CD4-positive, alpha-beta T cell (primary cell): ENCODE measurements at regions not wholly inside any gene's neighbourhood (a gene's known extent, or its start where the extent isn't known, plus 50 kb on each side); places are given as distances from the start of the nearest gene placed in this dataset.

Experiments used
- ATAC-seq: fragments of 200-7000 bp; cut with Tn5 transposase; one replicate; pipeline ENCODE4 v1.10.0; 2022; ENCODE audit warnings: mild to moderate bottlenecking; ENCODE audit not compliant: poor library complexity
- CTCF ChIA-PET: fragments of 350-600 bp; sonication (Branson Sonifier 250); formaldehyde crosslinking; loops from one replicate; lab custom pipeline; 2021; ENCODE audit warnings: antibody characterized with exemption, inconsistent platforms; lab: Charles Lee
- POLR2A ChIA-PET: fragments of 350-600 bp; sonication (Branson Sonifier 250); formaldehyde crosslinking; loops from one replicate; lab custom pipeline; 2021; ENCODE audit warnings: antibody characterized with exemption, inconsistent platforms; lab: Charles Lee
- DNase-seq, 14 experiments: peaks; one replicate each; pipeline ENCODE4 v3.0.0-alpha.2; 2013 to 2020; ENCODE audit warnings: mixed read lengths in 2 of 14
- H3K27ac ChIP-seq, 2 donors: one replicate each; pipeline versions ENCODE4 v1.5.1 to v1.7.0; 2013; ENCODE audit warnings: low read length in 2 of 2, low read depth in 1 of 2, mild to moderate bottlenecking in 1 of 2
- H3K27me3 ChIP-seq, 2 experiments: 1 replicate in 1 of 2; 2 replicates in 1 of 2; pipeline versions ENCODE4 v1.6.1 to v1.7.0; 2013; ENCODE audit warnings: low read length in 2 of 2, control low read depth in 1 of 2, mild to moderate bottlenecking in 1 of 2, moderate library complexity in 1 of 2; ENCODE audit not compliant: insufficient read depth in 2 of 2, control insufficient read depth in 1 of 2
- H3K36me3 ChIP-seq: one replicate; pipeline ENCODE4 v1.6.1; 2013; ENCODE audit warnings: low read length, control low read depth; ENCODE audit not compliant: insufficient read depth
- H3K4me1 ChIP-seq: one replicate; pipeline ENCODE4 v1.6.1; 2013; ENCODE audit warnings: low read length, control low read depth; ENCODE audit not compliant: insufficient read depth
- H3K4me3 ChIP-seq: one replicate; pipeline ENCODE4 v1.5.1; 2013; ENCODE audit warnings: mild to moderate bottlenecking, low read length, moderate library complexity
- H3K9me3 ChIP-seq, 2 experiments: 1 replicate in 1 of 2; 2 replicates in 1 of 2; pipeline versions ENCODE4 v1.6.1 to v1.7.0; 2013; ENCODE audit warnings: low read length in 2 of 2, mild to moderate bottlenecking in 2 of 2, control low read depth in 1 of 2, moderate library complexity in 1 of 2; ENCODE audit not compliant: control insufficient read depth in 1 of 2, insufficient read depth in 1 of 2
- H3K27ac Mint-ChIP-seq: one replicate; pipeline ENCODE4 v1.8.0; 2020; ENCODE audit warnings: mixed read lengths
- H3K27me3 Mint-ChIP-seq: one replicate; pipeline ENCODE4 v1.8.0; 2021; ENCODE audit warnings: mixed read lengths
- H3K36me3 Mint-ChIP-seq: one replicate; pipeline ENCODE4 v1.8.0; 2021; ENCODE audit warnings: low read depth, mixed read lengths
- H3K4me1 Mint-ChIP-seq: one replicate; pipeline ENCODE4 v1.8.0; 2021; ENCODE audit warnings: low read depth, mixed read lengths
- H3K4me3 Mint-ChIP-seq: one replicate; pipeline ENCODE4 v1.8.0; 2020; ENCODE audit warnings: mild to moderate bottlenecking, mixed read lengths
- H3K9me3 Mint-ChIP-seq: one replicate; pipeline ENCODE4 v1.8.0; 2020; ENCODE audit warnings: mixed read lengths
- intact Hi-C, 2 experiments: fragments of 100-400 bp; cut with DNase I in 1 of 2; cut with micrococcal nuclease in 1 of 2; formaldehyde crosslinking; loops; one replicate each; pipeline versions ENCODE4 v1.15.1 to v1.9.0; 2023 to 2025; cut with DNase I, micrococcal nuclease
- TF ChIP-seq, protein P1 (sequence below): fragments of 200-600 bp; IDR thresholded peaks from one replicate; pipeline ENCODE4 v1.8.0; 2022; ENCODE audit warnings: antibody characterized with exemption, mild to moderate bottlenecking

DNA sequence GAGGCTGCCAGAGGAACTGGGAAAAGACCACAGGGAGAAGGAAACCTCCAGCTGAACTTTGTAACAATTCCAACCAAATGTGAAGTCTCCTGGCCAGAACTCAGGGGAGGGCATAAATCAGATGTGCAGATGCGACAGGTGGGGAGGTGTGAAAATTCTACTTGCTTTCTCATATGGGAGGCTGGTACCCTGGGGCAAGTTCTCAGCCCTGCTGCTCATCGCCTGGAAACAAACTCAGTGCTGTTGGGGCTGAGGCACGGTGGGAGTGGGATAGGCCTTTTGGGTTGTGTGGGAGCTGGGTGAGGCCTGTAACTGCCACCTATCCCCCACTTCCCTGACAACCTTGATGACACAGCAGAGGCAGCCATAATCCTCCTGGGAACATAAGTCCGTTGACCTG is 179.6 kb downstream of the ASB1 start:
- TF ChIP-seq, protein P1, sequence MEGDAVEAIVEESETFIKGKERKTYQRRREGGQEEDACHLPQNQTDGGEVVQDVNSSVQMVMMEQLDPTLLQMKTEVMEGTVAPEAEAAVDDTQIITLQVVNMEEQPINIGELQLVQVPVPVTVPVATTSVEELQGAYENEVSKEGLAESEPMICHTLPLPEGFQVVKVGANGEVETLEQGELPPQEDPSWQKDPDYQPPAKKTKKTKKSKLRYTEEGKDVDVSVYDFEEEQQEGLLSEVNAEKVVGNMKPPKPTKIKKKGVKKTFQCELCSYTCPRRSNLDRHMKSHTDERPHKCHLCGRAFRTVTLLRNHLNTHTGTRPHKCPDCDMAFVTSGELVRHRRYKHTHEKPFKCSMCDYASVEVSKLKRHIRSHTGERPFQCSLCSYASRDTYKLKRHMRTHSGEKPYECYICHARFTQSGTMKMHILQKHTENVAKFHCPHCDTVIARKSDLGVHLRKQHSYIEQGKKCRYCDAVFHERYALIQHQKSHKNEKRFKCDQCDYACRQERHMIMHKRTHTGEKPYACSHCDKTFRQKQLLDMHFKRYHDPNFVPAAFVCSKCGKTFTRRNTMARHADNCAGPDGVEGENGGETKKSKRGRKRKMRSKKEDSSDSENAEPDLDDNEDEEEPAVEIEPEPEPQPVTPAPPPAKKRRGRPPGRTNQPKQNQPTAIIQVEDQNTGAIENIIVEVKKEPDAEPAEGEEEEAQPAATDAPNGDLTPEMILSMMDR = no peak
- Mint-ChIP-seq H3K4me3 (no peak overlapping the region), H3K36me3 (no peaks in the 10 kb centered on the region), H3K27me3 (peaks cover 17% of the 10 kb centered on the region), H3K9me3 (peaks cover 19% of the 10 kb centered on the region), H3K27ac (no peak overlapping the region), H3K4me1 (no peaks in the 10 kb centered on the region)
- Histone ChIP-seq H3K9me3 (peaks cover 5 to 7% of the 10 kb centered on the region in 2 experiments), H3K36me3 (no peaks in the 10 kb centered on the region), H3K4me3 (no peak overlapping the region), H3K4me1 (no peaks in the 10 kb centered on the region), H3K27me3 (peaks cover 3 to 6% of the 10 kb centered on the region in 2 experiments), H3K27ac (no peak overlapping the region)
- intact Hi-C loops = no loop called here
- ChIA-PET CTCF (no interaction called here), POLR2A (no interaction called here)
- DNase-seq (no peak), ATAC-seq (no peak)

DNA sequence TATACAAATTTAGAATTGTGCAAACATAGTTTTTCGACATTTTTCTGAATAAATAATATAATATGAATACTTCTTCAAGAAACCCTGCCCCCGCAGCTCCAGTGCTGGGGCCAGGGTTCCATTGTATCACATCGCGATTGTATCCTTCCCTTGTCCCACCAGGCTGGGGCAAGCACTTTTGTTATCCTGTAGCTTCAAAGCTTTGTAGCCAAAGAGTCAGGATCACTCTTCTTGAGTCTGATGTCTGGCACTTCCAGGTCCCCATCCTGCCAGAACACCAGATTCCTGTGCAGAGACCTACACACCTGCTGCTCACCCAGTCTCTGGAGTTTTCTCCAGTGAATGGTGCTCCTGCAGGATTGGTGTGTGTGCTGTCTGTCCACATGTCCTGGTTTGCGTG is 186.9 kb downstream of the ASB1 start:
- TF ChIP-seq, protein P1 = no peak
- Mint-ChIP-seq H3K36me3 (no peaks in the 10 kb centered on the region), H3K9me3 (no peaks in the 10 kb centered on the region), H3K4me3 (no peak overlapping the region), H3K4me1 (no peaks in the 10 kb centered on the region), H3K27me3 (peaks cover 19% of the 10 kb centered on the region), H3K27ac (no peak overlapping the region)
- no peak for DNase-seq
- Histone ChIP-seq H3K9me3 (no peaks in the 10 kb centered on the region), H3K4me1 (no peaks in the 10 kb centered on the region), H3K36me3 (no peaks in the 10 kb centered on the region), H3K4me3 (no peak overlapping the region), H3K27ac (no peak overlapping the region), H3K27me3 (peaks cover 0 to 3% of the 10 kb centered on the region in 2 experiments)
- ChIA-PET CTCF (no interaction called here), POLR2A (no interaction called here)
- intact Hi-C loops = no loop called here
- no peak for ATAC-seq

DNA sequence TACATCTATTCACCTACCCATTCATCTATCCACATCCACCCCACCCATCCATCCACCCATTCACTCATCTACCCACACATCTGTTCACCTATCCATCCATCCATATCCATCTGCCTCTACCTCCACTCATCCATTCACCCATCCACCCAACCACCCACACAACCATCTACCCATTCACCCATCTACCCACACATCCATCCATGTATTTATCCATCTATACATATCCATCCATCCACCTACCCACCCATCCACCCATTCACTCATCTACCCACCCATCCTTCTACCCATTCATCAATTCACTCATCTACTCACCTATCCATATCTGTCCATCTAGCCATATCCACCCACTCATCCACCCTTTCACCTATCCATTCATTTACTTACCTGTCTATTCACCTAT is 187.6 kb downstream of the ASB1 start:
- no peak for ATAC-seq
- Histone ChIP-seq H3K4me1 (no peaks in the 10 kb centered on the region), H3K36me3 (no peaks in the 10 kb centered on the region), H3K27ac (no peak overlapping the region), H3K27me3 (peaks cover 0 to 3% of the 10 kb centered on the region in 2 experiments), H3K9me3 (no peaks in the 10 kb centered on the region), H3K4me3 (no peak overlapping the region)
- no peaks in the 10 kb centered on the region for H3K9me3 Mint-ChIP-seq
- ChIA-PET CTCF (no interaction called here), POLR2A (no interaction called here)
- intact Hi-C loops = no loop called here
- no peak overlapping the region for H3K27ac Mint-ChIP-seq
- H3K4me1 Mint-ChIP-seq = no peaks in the 10 kb centered on the region
- DNase-seq = no peak
- no peaks in the 10 kb centered on the region for H3K36me3 Mint-ChIP-seq
- no peak overlapping the region for H3K4me3 Mint-ChIP-seq
- TF ChIP-seq, protein P1 = no peak
- peaks cover 21% of the 10 kb centered on the region for H3K27me3 Mint-ChIP-seq
